ENCODE measurements at regions not wholly inside any gene's neighbourhood (a gene's known extent, or its start where the extent isn't known, plus 50 kb on each side); places are given as distances from the start of the nearest gene placed in this dataset.

GRCh38 chr5:60334281-60334713 lies 365.7 kb downstream of the DEPDC1B start:
- no peak for DNase-seq
- no peaks in the 10 kb centered on the region for H3K9me3 ChIP-seq
- WGBS, 3 donors: 72 to 83% (median 75%) methylated on average over 2 of the region's 2 CpGs
- no peak overlapping the region for H3K27ac ChIP-seq
- no peaks in the 10 kb centered on the region for H3K36me3 ChIP-seq
- H3K4me1 ChIP-seq (ENCODE audit: insufficient read depth): peaks cover 2% of the 10 kb centered on the region
- TF ChIP-seq POLR2A (IDR thresholded peaks at IDR 0.05) (no peak), EP300 (IDR thresholded peaks at IDR 0.05) (no peak), CTCF (IDR thresholded peaks at IDR 0.05) (no peak)
- H3K4me3 ChIP-seq: no peak overlapping the region
- intact Hi-C loops (cut with DNase I): no loop called here
- H3K27me3 ChIP-seq: no peaks in the 10 kb centered on the region

GRCh38 chr5:60333005-60333571 lies 366.9 kb downstream of the DEPDC1B start:
- DNase-seq: no peak
- 64 to 73% (median 73%) methylated on average over 6 of the region's 6 CpGs for WGBS, 3 donors
- H3K27ac ChIP-seq: no peak overlapping the region
- no peak for TF ChIP-seq EP300 (IDR thresholded peaks at IDR 0.05)
- TF ChIP-seq POLR2A (IDR thresholded peaks at IDR 0.05): no peak
- TF ChIP-seq CTCF (IDR thresholded peaks at IDR 0.05): no peak
- H3K4me1 ChIP-seq (ENCODE audit: insufficient read depth): no peaks in the 10 kb centered on the region
- H3K36me3 ChIP-seq: no peaks in the 10 kb centered on the region
- intact Hi-C loops (cut with DNase I): no loop called here
- no peaks in the 10 kb centered on the region for H3K27me3 ChIP-seq
- no peaks in the 10 kb centered on the region for H3K9me3 ChIP-seq
- no peak overlapping the region for H3K4me3 ChIP-seq

- WGBS, 3 donors: 80 to 83% (median 83%) methylated on average over 2 of the region's 2 CpGs
- Histone ChIP-seq H3K4me3 (no peak overlapping the region), H3K27ac (no peak overlapping the region), H3K9me3 (no peaks in the 10 kb centered on the region), H3K36me3 (no peaks in the 10 kb centered on the region), H3K4me1 (ENCODE audit: insufficient read depth) (no peaks in the 10 kb centered on the region), H3K27me3 (no peaks in the 10 kb centered on the region)
- no peak for DNase-seq
- intact Hi-C loops (cut with DNase I): no loop called here
- TF ChIP-seq CTCF (IDR thresholded peaks at IDR 0.05): no peak
- TF ChIP-seq POLR2A (IDR thresholded peaks at IDR 0.05): no peak
- no peak for TF ChIP-seq EP300 (IDR thresholded peaks at IDR 0.05)
These were observed 367.5 kb downstream of the DEPDC1B start for GRCh38 chr5:60332244-60333004.

GRCh38 chr5:60330236-60330635 lies 369.7 kb downstream of the DEPDC1B start:
- no peaks in the 10 kb centered on the region for H3K36me3 ChIP-seq

More at GRCh38 chr5:60330236-60330635, 369.7 kb downstream of the DEPDC1B start:
- Histone ChIP-seq H3K27ac (no peak overlapping the region), H3K4me3 (no peak overlapping the region), H3K9me3 (no peaks in the 10 kb centered on the region), H3K4me1 (ENCODE audit: insufficient read depth) (no peaks in the 10 kb centered on the region), H3K27me3 (no peaks in the 10 kb centered on the region)
- WGBS, 3 donors: 85 to 90% (median 86%) methylated on average over 3 of the region's 3 CpGs
- intact Hi-C loops (cut with DNase I): no loop called here
- TF ChIP-seq POLR2A (IDR thresholded peaks at IDR 0.05): no peak
- TF ChIP-seq EP300 (IDR thresholded peaks at IDR 0.05): no peak
- no peak for TF ChIP-seq CTCF (IDR thresholded peaks at IDR 0.05)
- no peak for DNase-seq
